Right lobe of liver (tissue), 4 donors: ENCODE measurements at regions not wholly inside any gene's neighbourhood (a gene's known extent, or its start where the extent isn't known, plus 50 kb on each side); places are given as distances from the start of the nearest gene placed in this dataset.

ENCODE experiments used
- CTCF ChIP-seq, 4 donors: fragments of 200-600 bp in 3 of 4; fragments of 450-650 bp in 1 of 4; IDR thresholded peaks; one replicate each; pipeline versions ENCODE4 v1.5.1 to v1.8.0; 2016 to 2022; ENCODE audit warnings: antibody characterized with exemption in 4 of 4, mild to moderate bottlenecking in 2 of 4
- POLR2A ChIP-seq: fragments of 450-650 bp; IDR thresholded peaks from one replicate; pipeline ENCODE4 v1.6.1; 2017; ENCODE audit warnings: antibody characterized with exemption, mild to moderate bottlenecking
- donor health status: DM: no; HTN: no; CAD: no.
- donor health status: DM: no; HTN: no; CAD: no.
- donor health status: DM: no; HTN: yes; CAD: no.

GRCh38 chr10:45509491-45509890, 135.5 kb downstream of the ALOX5 start:
- TF ChIP-seq POLR2A (no peak), CTCF (IDR thresholded peaks at IDR 0.05) (no peak)
